ENCODE measurements at regions not wholly inside any gene's neighbourhood (a gene's known extent, or its start where the extent isn't known, plus 50 kb on each side); places are given as distances from the start of the nearest gene placed in this dataset.

DNA sequence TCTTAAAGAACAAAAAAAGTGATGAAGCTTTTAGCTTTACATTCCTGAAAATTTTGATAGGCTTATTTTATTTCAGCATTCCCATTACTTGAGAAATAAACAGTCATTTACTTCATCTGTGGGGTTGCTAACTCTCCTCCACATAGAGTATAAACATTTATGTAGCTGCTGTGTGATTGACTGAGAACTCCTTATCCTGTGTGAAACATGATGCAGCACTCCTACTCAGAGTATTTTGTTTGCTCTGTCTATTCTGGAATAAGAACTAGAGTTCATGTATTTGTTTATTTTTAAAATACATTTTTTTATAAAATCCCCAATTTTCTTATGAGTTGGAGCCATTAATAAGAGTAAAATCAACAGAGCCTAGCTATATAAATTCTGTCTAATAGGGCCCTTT is 318.7 kb upstream of the SPAG17 start:
- no peaks in the 10 kb centered on the region for H3K4me1 Mint-ChIP-seq
- H3K9me3 Mint-ChIP-seq, result peaks cover 0 to 6% (median 3%) of the 10 kb centered on the region in 7 donors
- H3K36me3 Mint-ChIP-seq, result no peaks in the 10 kb centered on the region
- H3K4me2 ChIP-seq (replicated peaks; ENCODE audit: extremely low read depth, low read length, poor library complexity, severe bottlenecking), result no peak overlapping the region
- no peaks in the 10 kb centered on the region for H3K27me3 ChIP-seq (ENCODE audit: control insufficient read depth in 2 of 2, insufficient read depth in 2 of 2, low read length in 2 of 2)
- H4K20me1 ChIP-seq (ENCODE audit: insufficient read depth, low read length), result no peaks in the 10 kb centered on the region
- intact Hi-C loops (cut with micrococcal nuclease), result no loop called here
- peaks cover 0 to 2% (median 2%) of the 10 kb centered on the region in 3 donors for H3K27me3 Mint-ChIP-seq (ENCODE audit: low read depth in 3 of 3)
- H3K4me3 ChIP-seq (replicated peaks in 1 of 3; ENCODE audit: low read depth in 2 of 3, low read length in 3 of 3), result no peak overlapping the region
- H3K27ac ChIP-seq (ENCODE audit: low read depth in 1 of 2, low read length in 2 of 2), result no peak overlapping the region
- no peak for DNase-seq
- no peak overlapping the region for H3K27ac Mint-ChIP-seq
- no peak overlapping the region for H3K9ac ChIP-seq (ENCODE audit: insufficient read depth, low read length, poor library complexity, severe bottlenecking)
- H3K4me3 Mint-ChIP-seq, result no peak overlapping the region
- no peaks in the 10 kb centered on the region for H3K9me3 ChIP-seq (replicated peaks in 1 of 2; ENCODE audit: control insufficient read depth in 1 of 2, insufficient read depth in 1 of 2, low read length in 2 of 2)
- no peak overlapping the region for H2AFZ ChIP-seq (ENCODE audit: insufficient read depth, low read depth, low read length, poor library complexity, severe bottlenecking)
- no peaks in the 10 kb centered on the region for H3K36me3 ChIP-seq (replicated peaks in 1 of 2; ENCODE audit: control insufficient read depth in 1 of 2, insufficient read depth in 2 of 2, low read length in 2 of 2)
- H3K4me1 ChIP-seq (ENCODE audit: control insufficient read depth in 1 of 2, insufficient read depth in 2 of 2, low read length in 2 of 2), result no peaks in the 10 kb centered on the region
- H3K79me2 ChIP-seq (ENCODE audit: insufficient read depth, low read length), result no peaks in the 10 kb centered on the region
- TF ChIP-seq, protein P1, sequence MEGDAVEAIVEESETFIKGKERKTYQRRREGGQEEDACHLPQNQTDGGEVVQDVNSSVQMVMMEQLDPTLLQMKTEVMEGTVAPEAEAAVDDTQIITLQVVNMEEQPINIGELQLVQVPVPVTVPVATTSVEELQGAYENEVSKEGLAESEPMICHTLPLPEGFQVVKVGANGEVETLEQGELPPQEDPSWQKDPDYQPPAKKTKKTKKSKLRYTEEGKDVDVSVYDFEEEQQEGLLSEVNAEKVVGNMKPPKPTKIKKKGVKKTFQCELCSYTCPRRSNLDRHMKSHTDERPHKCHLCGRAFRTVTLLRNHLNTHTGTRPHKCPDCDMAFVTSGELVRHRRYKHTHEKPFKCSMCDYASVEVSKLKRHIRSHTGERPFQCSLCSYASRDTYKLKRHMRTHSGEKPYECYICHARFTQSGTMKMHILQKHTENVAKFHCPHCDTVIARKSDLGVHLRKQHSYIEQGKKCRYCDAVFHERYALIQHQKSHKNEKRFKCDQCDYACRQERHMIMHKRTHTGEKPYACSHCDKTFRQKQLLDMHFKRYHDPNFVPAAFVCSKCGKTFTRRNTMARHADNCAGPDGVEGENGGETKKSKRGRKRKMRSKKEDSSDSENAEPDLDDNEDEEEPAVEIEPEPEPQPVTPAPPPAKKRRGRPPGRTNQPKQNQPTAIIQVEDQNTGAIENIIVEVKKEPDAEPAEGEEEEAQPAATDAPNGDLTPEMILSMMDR (IDR thresholded peaks at IDR 0.05), result no peak

GRCh38 chr1:118494998-118495397 is 310.0 kb upstream of the SPAG17 start:
- Histone ChIP-seq H3K36me3 (replicated peaks in 1 of 2; ENCODE audit: control insufficient read depth in 1 of 2, insufficient read depth in 2 of 2, low read length in 2 of 2) (no peaks in the 10 kb centered on the region), H3K4me1 (ENCODE audit: control insufficient read depth in 1 of 2, insufficient read depth in 2 of 2, low read length in 2 of 2) (no peaks in the 10 kb centered on the region), H3K4me3 (replicated peaks in 1 of 3; ENCODE audit: low read depth in 2 of 3, low read length in 3 of 3) (no peak overlapping the region), H3K9ac (ENCODE audit: insufficient read depth, low read length, poor library complexity, severe bottlenecking) (no peak overlapping the region), H3K9me3 (replicated peaks in 1 of 2; ENCODE audit: control insufficient read depth in 1 of 2, insufficient read depth in 1 of 2, low read length in 2 of 2) (peaks cover 0 to 3% of the 10 kb centered on the region in 2 donors), H4K20me1 (ENCODE audit: insufficient read depth, low read length) (no peaks in the 10 kb centered on the region), H3K4me2 (replicated peaks; ENCODE audit: extremely low read depth, low read length, poor library complexity, severe bottlenecking) (no peak overlapping the region), H2AFZ (ENCODE audit: insufficient read depth, low read depth, low read length, poor library complexity, severe bottlenecking) (no peak overlapping the region), H3K27ac (ENCODE audit: low read depth in 1 of 2, low read length in 2 of 2) (no peak overlapping the region), H3K27me3 (ENCODE audit: control insufficient read depth in 2 of 2, insufficient read depth in 2 of 2, low read length in 2 of 2) (no peaks in the 10 kb centered on the region), H3K79me2 (ENCODE audit: insufficient read depth, low read length) (no peaks in the 10 kb centered on the region)
- DNase-seq, result no peak
- H3K36me3 Mint-ChIP-seq, result no peaks in the 10 kb centered on the region
- H3K4me3 Mint-ChIP-seq, result no peak overlapping the region
- no CpG with 5 or more reads among the region's 1 CpG for WGBS (ENCODE audit: insufficient coverage)
- TF ChIP-seq, protein P1 (IDR thresholded peaks at IDR 0.05), result no peak
- intact Hi-C loops (cut with micrococcal nuclease), result no loop called here
- peaks cover 0 to 15% (median 1%) of the 10 kb centered on the region in 7 donors for H3K9me3 Mint-ChIP-seq
- no peaks in the 10 kb centered on the region for H3K4me1 Mint-ChIP-seq
- H3K27ac Mint-ChIP-seq, result no peak overlapping the region
- H3K27me3 Mint-ChIP-seq (ENCODE audit: low read depth in 3 of 3), result peaks cover 0 to 2% (median 0%) of the 10 kb centered on the region in 3 donors
